SK-N-MC (cell line): ENCODE measurements at regions not wholly inside any gene's neighbourhood (a gene's known extent, or its start where the extent isn't known, plus 50 kb on each side); places are given as distances from the start of the nearest gene placed in this dataset.

Experiments used
- DNase-seq: peaks from one replicate; pipeline ENCODE4 v3.0.0-alpha.2; 2011; ENCODE audit warnings: low read depth, low spot score
- H3K27ac ChIP-seq: fragments of 200-600 bp; sonication (generic); 2 replicates; pipeline ENCODE4 v1.5.1; 2016; ENCODE audit warnings: mixed run types
- H3K36me3 ChIP-seq: fragments of 200-600 bp; sonication (generic); 2 replicates; pipeline ENCODE4 v1.6.1; 2017; ENCODE audit warnings: antibody characterized with exemption, low read length, mixed read lengths; ENCODE audit not compliant: insufficient read depth
- H3K4me3 ChIP-seq: fragments of 200-600 bp; sonication (generic); 2 replicates; pipeline ENCODE4 v1.5.1; 2016
- H3K9ac ChIP-seq: fragments of 200-600 bp; sonication (generic); 2 replicates; pipeline ENCODE4 v1.8.0; 2017; ENCODE audit warnings: mixed run types, mixed read lengths; ENCODE audit not compliant: insufficient read length
- H3K9me3 ChIP-seq: fragments of 200-600 bp; sonication (generic); 2 replicates; pipeline ENCODE4 v1.6.1; 2017; ENCODE audit warnings: low read depth, mild to moderate bottlenecking, antibody characterized with exemption, low read length, moderate library complexity, mixed read lengths
- EZH2 ChIP-seq: fragments of 200-600 bp; sonication (generic); IDR thresholded peaks from one replicate; pipeline ENCODE4 v1.6.1; 2017; ENCODE audit warnings: antibody characterized with exemption
- FOXP2 ChIP-seq: optimal IDR thresholded peaks from 2 replicates; pipeline ENCODE3; 2011; ENCODE audit warnings: mild to moderate bottlenecking, moderate library complexity; ENCODE audit not compliant: insufficient read depth; ENCODE audit errors: extremely low read length, control extremely low read depth
- POLR2AphosphoS5 ChIP-seq: IDR thresholded peaks from 2 replicates; pipeline ENCODE4 v1.6.1; 2012; ENCODE audit warnings: mild to moderate bottlenecking, low read depth, low read length, borderline replicate concordance

GRCh38 chr5:93829346-93829745 lies 87.9 kb upstream of the POU5F2 start:
- no peak for TF ChIP-seq FOXP2
- no peak for TF ChIP-seq EZH2
- TF ChIP-seq POLR2AphosphoS5, result no peak
- Histone ChIP-seq H3K36me3 (no peaks in the 10 kb centered on the region), H3K27ac (no peak overlapping the region), H3K9me3 (no peaks in the 10 kb centered on the region), H3K9ac (no peak overlapping the region), H3K4me3 (no peak overlapping the region)
- DNase-seq, result no peak

GRCh38 chr5:93821891-93822415 lies 80.6 kb upstream of the POU5F2 start:
- Histone ChIP-seq H3K9me3 (no peaks in the 10 kb centered on the region), H3K9ac (no peak overlapping the region), H3K4me3 (no peak overlapping the region), H3K36me3 (no peaks in the 10 kb centered on the region), H3K27ac (no peak overlapping the region)
- TF ChIP-seq FOXP2 (no peak), EZH2 (no peak), POLR2AphosphoS5 (no peak)
- DNase-seq, result no peak

- Histone ChIP-seq H3K27ac (no peak overlapping the region), H3K9ac (no peak overlapping the region), H3K36me3 (no peaks in the 10 kb centered on the region), H3K4me3 (no peak overlapping the region), H3K9me3 (no peaks in the 10 kb centered on the region)
- no peak for DNase-seq
- TF ChIP-seq EZH2 (no peak), FOXP2 (no peak), POLR2AphosphoS5 (no peak)
Measured at GRCh38 chr5:93819668-93820067, 78.3 kb upstream of the POU5F2 start.

- no peak for TF ChIP-seq FOXP2
- no peak for TF ChIP-seq EZH2
- TF ChIP-seq POLR2AphosphoS5, result no peak
- H3K9ac ChIP-seq, result no peak overlapping the region
- no peaks in the 10 kb centered on the region for H3K9me3 ChIP-seq
- H3K27ac ChIP-seq, result no peak overlapping the region
- DNase-seq, result no peak
- no peaks in the 10 kb centered on the region for H3K36me3 ChIP-seq
- no peak overlapping the region for H3K4me3 ChIP-seq
Measured at GRCh38 chr5:93810780-93811179, 69.4 kb upstream of the POU5F2 start.

- no peak overlapping the region for H3K4me3 ChIP-seq
- H3K9ac ChIP-seq, result no peak overlapping the region
- TF ChIP-seq POLR2AphosphoS5 (no peak), FOXP2 (no peak), EZH2 (no peak)
- no peaks in the 10 kb centered on the region for H3K36me3 ChIP-seq
- H3K27ac ChIP-seq, result no peak overlapping the region
- no peak for DNase-seq
- H3K9me3 ChIP-seq, result no peaks in the 10 kb centered on the region
Measured at GRCh38 chr5:93809430-93809829, 68.0 kb upstream of the POU5F2 start.

- H3K36me3 ChIP-seq, result no peaks in the 10 kb centered on the region
- no peak overlapping the region for H3K9ac ChIP-seq
- no peak for DNase-seq
- TF ChIP-seq FOXP2, result no peak
- no peak for TF ChIP-seq EZH2
- TF ChIP-seq POLR2AphosphoS5, result no peak
- H3K9me3 ChIP-seq, result no peaks in the 10 kb centered on the region
- H3K27ac ChIP-seq, result no peak overlapping the region; the same call in 1 of the 2 replicates
- H3K4me3 ChIP-seq, result 0 out of 2 replicates have a peak overlapping the region, but pooled peaks have one; percentile 17
Measured at GRCh38 chr5:93807846-93808245, 66.4 kb upstream of the POU5F2 start.

GRCh38 chr5:93805616-93806379 lies 64.4 kb upstream of the POU5F2 start:
- no peaks in the 10 kb centered on the region for H3K36me3 ChIP-seq
- no peak for DNase-seq
- TF ChIP-seq EZH2, result no peak
- TF ChIP-seq POLR2AphosphoS5, result no peak
- TF ChIP-seq FOXP2, result no peak
- no peak overlapping the region for H3K27ac ChIP-seq
- H3K9ac ChIP-seq, result no peak overlapping the region
- H3K4me3 ChIP-seq, result no peak overlapping the region
- no peaks in the 10 kb centered on the region for H3K9me3 ChIP-seq

- no peaks in the 10 kb centered on the region for H3K9me3 ChIP-seq
- DNase-seq, result no peak
- H3K27ac ChIP-seq, result no peak overlapping the region
- H3K9ac ChIP-seq, result no peak overlapping the region
- peak overlapping the region; percentile 29 for H3K4me3 ChIP-seq
- TF ChIP-seq FOXP2 (no peak), POLR2AphosphoS5 (no peak), EZH2 (no peak)
- H3K36me3 ChIP-seq, result no peaks in the 10 kb centered on the region
Measured at GRCh38 chr5:93800988-93801811, 59.8 kb upstream of the POU5F2 start.

- Histone ChIP-seq H3K27ac (no peak overlapping the region), H3K9me3 (no peaks in the 10 kb centered on the region), H3K9ac (no peak overlapping the region), H3K36me3 (no peaks in the 10 kb centered on the region), H3K4me3 (no peak overlapping the region)
- TF ChIP-seq FOXP2 (no peak), EZH2 (no peak), POLR2AphosphoS5 (no peak)
- DNase-seq, result no peak
Measured at GRCh38 chr5:93794954-93795353, 53.6 kb upstream of the POU5F2 start.
